Glutamatergic neuron (in vitro differentiated cells): ENCODE measurements at regions not wholly inside any gene's neighbourhood (a gene's known extent, or its start where the extent isn't known, plus 50 kb on each side); places are given as distances from the start of the nearest gene placed in this dataset.

Experiments used
- DNase-seq: peaks from one replicate; pipeline ENCODE4 v3.0.0; 2022
- H3K27ac Mint-ChIP-seq: one replicate; pipeline ENCODE4 v1.8.0; 2020; ENCODE audit warnings: mild to moderate bottlenecking, mixed read lengths, inconsistent platforms; ENCODE audit not compliant: unreplicated experiment
- H3K27me3 Mint-ChIP-seq: one replicate; pipeline ENCODE4 v1.8.0; 2020; ENCODE audit warnings: mild to moderate bottlenecking, moderate library complexity, mixed read lengths, inconsistent platforms; ENCODE audit not compliant: unreplicated experiment
- H3K36me3 Mint-ChIP-seq: one replicate; pipeline ENCODE4 v1.8.0; 2020; ENCODE audit warnings: mild to moderate bottlenecking, mixed read lengths, inconsistent platforms; ENCODE audit not compliant: unreplicated experiment
- H3K4me1 Mint-ChIP-seq: one replicate; pipeline ENCODE4 v1.8.0; 2020; ENCODE audit warnings: mild to moderate bottlenecking, low read depth, mixed read lengths, inconsistent platforms; ENCODE audit not compliant: unreplicated experiment
- H3K4me3 Mint-ChIP-seq: one replicate; pipeline ENCODE4 v1.8.0; 2020; ENCODE audit warnings: mild to moderate bottlenecking, mixed read lengths, inconsistent platforms; ENCODE audit not compliant: unreplicated experiment
- H3K9me3 Mint-ChIP-seq: one replicate; pipeline ENCODE4 v1.8.0; 2020; ENCODE audit warnings: mild to moderate bottlenecking, moderate library complexity, mixed read lengths, inconsistent platforms; ENCODE audit not compliant: unreplicated experiment
- CTCF ChIP-seq: fragments of 200-600 bp; sonication (generic); IDR thresholded peaks from one replicate; pipeline ENCODE4 v1.5.0; 2021; ENCODE audit not compliant: partially characterized antibody, unreplicated experiment

GRCh38 chr2:52072949-52073348 lies 1041.0 kb upstream of the NRXN1 start:
- DNase-seq, result no peak
- Mint-ChIP-seq H3K36me3 (no peaks in the 10 kb centered on the region), H3K9me3 (no peaks in the 10 kb centered on the region), H3K4me3 (no peak overlapping the region), H3K27ac (no peak overlapping the region), H3K4me1 (no peaks in the 10 kb centered on the region), H3K27me3 (no peaks in the 10 kb centered on the region)
- TF ChIP-seq CTCF, result no peak

GRCh38 chr2:52070665-52071064 lies 1038.7 kb upstream of the NRXN1 start:
- no peak overlapping the region for H3K27ac Mint-ChIP-seq
- DNase-seq, result no peak
- H3K4me1 Mint-ChIP-seq, result no peaks in the 10 kb centered on the region

GRCh38 chr2:52064234-52064633 lies 1032.3 kb upstream of the NRXN1 start:
- Mint-ChIP-seq H3K27ac (no peak overlapping the region), H3K4me3 (no peak overlapping the region), H3K27me3 (no peaks in the 10 kb centered on the region), H3K9me3 (no peaks in the 10 kb centered on the region), H3K4me1 (no peaks in the 10 kb centered on the region), H3K36me3 (no peaks in the 10 kb centered on the region)
- no peak for DNase-seq
- no peak for TF ChIP-seq CTCF

More at GRCh38 chr2:52070665-52071064, 1038.7 kb upstream of the NRXN1 start:
- H3K27me3 Mint-ChIP-seq, result no peaks in the 10 kb centered on the region
- no peaks in the 10 kb centered on the region for H3K36me3 Mint-ChIP-seq
- H3K9me3 Mint-ChIP-seq, result no peaks in the 10 kb centered on the region
- H3K4me3 Mint-ChIP-seq, result no peak overlapping the region
- no peak for TF ChIP-seq CTCF

- TF ChIP-seq CTCF, result no peak
- no peaks in the 10 kb centered on the region for H3K4me1 Mint-ChIP-seq
- H3K27me3 Mint-ChIP-seq, result no peaks in the 10 kb centered on the region
- no peaks in the 10 kb centered on the region for H3K36me3 Mint-ChIP-seq
- H3K4me3 Mint-ChIP-seq, result no peak overlapping the region
- peaks cover 5% of the 10 kb centered on the region for H3K9me3 Mint-ChIP-seq
- no peak overlapping the region for H3K27ac Mint-ChIP-seq
- no peak for DNase-seq
These were observed 1022.9 kb upstream of the NRXN1 start for GRCh38 chr2:52054824-52055223.

- DNase-seq, result no peak
- Mint-ChIP-seq H3K27ac (no peak overlapping the region), H3K27me3 (no peaks in the 10 kb centered on the region), H3K4me1 (no peaks in the 10 kb centered on the region), H3K9me3 (no peaks in the 10 kb centered on the region), H3K4me3 (no peak overlapping the region), H3K36me3 (no peaks in the 10 kb centered on the region)
- TF ChIP-seq CTCF, result no peak
These were observed 1004.9 kb upstream of the NRXN1 start for GRCh38 chr2:52036853-52037252.
